HEK293 (cell line): ENCODE measurements at regions not wholly inside any gene's neighbourhood (a gene's known extent, or its start where the extent isn't known, plus 50 kb on each side); places are given as distances from the start of the nearest gene placed in this dataset.

ENCODE experiments used
- IKZF3 ChIP-seq: fragments of 450-650 bp; IDR thresholded peaks from 2 replicates; pipeline ENCODE4 v1.5.0; 2018; ENCODE audit warnings: missing biosample characterization, mild to moderate bottlenecking, missing genetic modification characterization, moderate library complexity
- KLF1 ChIP-seq: fragments of 450-650 bp; formaldehyde crosslinking; IDR thresholded peaks from 2 replicates; pipeline ENCODE4 v1.5.1; 2016; ENCODE audit warnings: missing biosample characterization, missing genetic modification characterization
- KLF16 ChIP-seq: fragments of 450-650 bp; formaldehyde crosslinking; IDR thresholded peaks from 2 replicates; pipeline ENCODE4 v1.5.1; 2017; ENCODE audit warnings: missing biosample characterization, missing genetic modification characterization
- SP3 ChIP-seq: fragments of 450-650 bp; formaldehyde crosslinking; IDR thresholded peaks from 2 replicates; pipeline ENCODE4 v1.5.1; 2016; ENCODE audit warnings: missing biosample characterization, missing genetic modification characterization
- YY1 ChIP-seq: fragments of 450-650 bp; formaldehyde crosslinking; IDR thresholded peaks from 2 replicates; pipeline ENCODE4 v1.5.1; 2018; ENCODE audit warnings: missing biosample characterization, missing genetic modification characterization
- ZFHX2 ChIP-seq: fragments of 450-650 bp; formaldehyde crosslinking; conservative IDR thresholded peaks from 2 replicates; pipeline ENCODE4 v1.5.1; 2016; ENCODE audit warnings: missing biosample characterization, missing genetic modification characterization
- ZNF133 ChIP-seq: fragments of 450-650 bp; formaldehyde crosslinking; IDR thresholded peaks from 2 replicates; pipeline ENCODE4 v1.5.1; 2016; ENCODE audit warnings: missing biosample characterization, missing genetic modification characterization
- ZNF223 ChIP-seq: fragments of 450-650 bp; formaldehyde crosslinking; IDR thresholded peaks from 2 replicates; pipeline ENCODE4 v1.5.1; 2016; ENCODE audit warnings: missing biosample characterization, missing genetic modification characterization
- ZNF501 ChIP-seq: fragments of 450-650 bp; formaldehyde crosslinking; IDR thresholded peaks from 2 replicates; pipeline ENCODE4 v1.5.1; 2016; ENCODE audit warnings: missing biosample characterization, missing genetic modification characterization
- ZNF670 ChIP-seq: fragments of 450-650 bp; formaldehyde crosslinking; IDR thresholded peaks from 2 replicates; pipeline ENCODE4 v1.5.1; 2016; ENCODE audit warnings: missing biosample characterization, missing genetic modification characterization, low read depth
- ZSCAN23 ChIP-seq: fragments of 450-650 bp; formaldehyde crosslinking; IDR thresholded peaks from 2 replicates; pipeline ENCODE4 v1.5.1; 2016; ENCODE audit warnings: missing biosample characterization, missing genetic modification characterization
- TF ChIP-seq, protein P1 (sequence below): fragments of 450-650 bp; formaldehyde crosslinking; IDR thresholded peaks from 2 replicates; pipeline ENCODE4 v1.5.1; 2016; ENCODE audit warnings: missing biosample characterization, missing genetic modification characterization

GRCh38 chr2:131418625-131419024 is 54.7 kb upstream of the RAB6D start:
- no peak for TF ChIP-seq ZNF670
- no peak for TF ChIP-seq IKZF3 (tag by site-specific recombination)
- no peak for TF ChIP-seq YY1
- TF ChIP-seq KLF16 (tag by site-specific recombination), result no peak
- TF ChIP-seq ZFHX2 (tag by site-specific recombination), result no peak
- no peak for TF ChIP-seq ZNF133 (tag by site-specific recombination)
- TF ChIP-seq KLF1 (tag by site-specific recombination), result no peak
- no peak for TF ChIP-seq ZSCAN23 (tag by site-specific recombination)
- no peak for TF ChIP-seq SP3
- TF ChIP-seq ZNF501 (tag by site-specific recombination), result no peak
- TF ChIP-seq, protein P1, sequence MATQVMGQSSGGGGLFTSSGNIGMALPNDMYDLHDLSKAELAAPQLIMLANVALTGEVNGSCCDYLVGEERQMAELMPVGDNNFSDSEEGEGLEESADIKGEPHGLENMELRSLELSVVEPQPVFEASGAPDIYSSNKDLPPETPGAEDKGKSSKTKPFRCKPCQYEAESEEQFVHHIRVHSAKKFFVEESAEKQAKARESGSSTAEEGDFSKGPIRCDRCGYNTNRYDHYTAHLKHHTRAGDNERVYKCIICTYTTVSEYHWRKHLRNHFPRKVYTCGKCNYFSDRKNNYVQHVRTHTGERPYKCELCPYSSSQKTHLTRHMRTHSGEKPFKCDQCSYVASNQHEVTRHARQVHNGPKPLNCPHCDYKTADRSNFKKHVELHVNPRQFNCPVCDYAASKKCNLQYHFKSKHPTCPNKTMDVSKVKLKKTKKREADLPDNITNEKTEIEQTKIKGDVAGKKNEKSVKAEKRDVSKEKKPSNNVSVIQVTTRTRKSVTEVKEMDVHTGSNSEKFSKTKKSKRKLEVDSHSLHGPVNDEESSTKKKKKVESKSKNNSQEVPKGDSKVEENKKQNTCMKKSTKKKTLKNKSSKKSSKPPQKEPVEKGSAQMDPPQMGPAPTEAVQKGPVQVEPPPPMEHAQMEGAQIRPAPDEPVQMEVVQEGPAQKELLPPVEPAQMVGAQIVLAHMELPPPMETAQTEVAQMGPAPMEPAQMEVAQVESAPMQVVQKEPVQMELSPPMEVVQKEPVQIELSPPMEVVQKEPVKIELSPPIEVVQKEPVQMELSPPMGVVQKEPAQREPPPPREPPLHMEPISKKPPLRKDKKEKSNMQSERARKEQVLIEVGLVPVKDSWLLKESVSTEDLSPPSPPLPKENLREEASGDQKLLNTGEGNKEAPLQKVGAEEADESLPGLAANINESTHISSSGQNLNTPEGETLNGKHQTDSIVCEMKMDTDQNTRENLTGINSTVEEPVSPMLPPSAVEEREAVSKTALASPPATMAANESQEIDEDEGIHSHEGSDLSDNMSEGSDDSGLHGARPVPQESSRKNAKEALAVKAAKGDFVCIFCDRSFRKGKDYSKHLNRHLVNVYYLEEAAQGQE, result no peak
- TF ChIP-seq ZNF223, result no peak
